HG02885 (cell line): ENCODE measurements at regions not wholly inside any gene's neighbourhood (a gene's known extent, or its start where the extent isn't known, plus 50 kb on each side); places are given as distances from the start of the nearest gene placed in this dataset.
A peak's percentile ranks its signal among the peaks of the same experiment; 100 is the strongest.

ENCODE experiments used
- ATAC-seq: cut with Tn5 transposase; IDR thresholded peaks from one replicate; pipeline ENCODE4 v1.9.1; 2021; ENCODE audit warnings: mild to moderate bottlenecking; ENCODE audit not compliant: unreplicated experiment, poor library complexity

DNA sequence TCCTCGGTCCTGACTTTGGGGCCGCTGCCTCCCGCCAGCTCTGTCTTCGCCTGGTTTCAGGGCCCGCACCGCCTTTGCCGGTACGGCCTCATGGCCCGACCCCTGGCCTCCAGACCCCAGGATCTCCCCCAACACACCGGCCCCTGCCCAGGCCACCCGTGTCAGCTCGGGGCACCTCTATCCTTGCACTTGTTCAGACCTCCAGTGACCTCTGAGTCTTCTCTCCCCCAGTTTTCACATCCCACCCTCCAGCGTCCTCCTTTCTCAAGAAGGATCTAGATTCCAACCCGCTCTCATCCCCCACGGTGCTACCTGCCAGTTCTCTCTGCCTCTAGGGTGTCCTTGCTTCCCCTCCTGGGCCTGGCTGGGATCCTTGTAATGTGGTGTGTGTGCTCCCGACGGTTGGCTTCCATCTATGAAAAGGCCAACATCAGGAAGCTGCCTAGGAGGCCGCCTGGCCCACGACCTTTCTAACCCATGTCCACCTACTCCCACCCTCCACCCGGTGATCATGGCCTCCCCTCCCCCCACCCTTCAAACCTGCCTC, 61.1 kb downstream of the SPATA31C2 start:
- ATAC-seq: no peak

- peak; percentile 50 for ATAC-seq
Measured at GRCh38 chr9:88076286-88077070, 61.8 kb downstream of the SPATA31C2 start.

- ATAC-seq: no peak
Measured at GRCh38 chr9:88075966-88076285, 62.3 kb downstream of the SPATA31C2 start.

DNA sequence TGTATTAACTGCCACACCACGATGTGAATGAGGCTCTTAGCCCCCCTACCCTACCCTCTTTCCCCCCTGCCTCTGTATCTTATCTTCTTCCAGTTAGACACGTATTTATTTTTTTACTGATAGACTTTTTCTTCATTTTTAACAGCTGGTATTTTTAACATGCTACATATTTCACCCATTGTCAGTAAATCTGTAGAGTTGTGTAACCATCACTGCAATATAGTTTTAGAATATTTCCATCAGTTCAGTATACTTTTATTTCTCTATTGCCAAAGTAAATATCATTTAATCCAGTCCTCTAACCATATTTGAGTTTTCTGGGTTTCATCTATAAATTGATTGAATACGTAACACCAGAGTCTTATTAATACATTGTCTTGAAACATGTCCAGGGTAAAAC, 62.8 kb downstream of the SPATA31C2 start:
- ATAC-seq: no peak

GRCh38 chr9:88074931-88075330, 63.3 kb downstream of the SPATA31C2 start:
- no peak for ATAC-seq

GRCh38 chr9:88072831-88073375, 65.4 kb downstream of the SPATA31C2 start:
- ATAC-seq: no peak

DNA sequence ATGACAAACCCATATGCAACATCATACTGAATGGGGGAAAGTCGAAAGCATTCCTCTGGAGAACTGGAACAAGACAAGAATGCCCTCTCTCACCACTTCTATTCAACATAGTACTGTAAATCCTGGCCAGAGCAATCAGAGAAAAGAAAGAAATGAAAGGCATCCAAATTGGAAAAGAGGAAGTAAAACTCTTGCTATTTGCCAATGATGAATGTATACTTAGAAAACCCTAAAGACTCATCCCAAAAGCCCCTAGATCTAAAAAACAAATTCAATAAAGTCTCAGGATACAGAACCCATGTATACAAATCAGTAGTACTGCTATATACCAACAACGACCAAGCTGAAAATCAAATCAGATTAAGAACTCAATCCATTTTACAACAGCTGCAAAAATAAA, 66.9 kb downstream of the SPATA31C2 start:
- ATAC-seq: no peak

DNA sequence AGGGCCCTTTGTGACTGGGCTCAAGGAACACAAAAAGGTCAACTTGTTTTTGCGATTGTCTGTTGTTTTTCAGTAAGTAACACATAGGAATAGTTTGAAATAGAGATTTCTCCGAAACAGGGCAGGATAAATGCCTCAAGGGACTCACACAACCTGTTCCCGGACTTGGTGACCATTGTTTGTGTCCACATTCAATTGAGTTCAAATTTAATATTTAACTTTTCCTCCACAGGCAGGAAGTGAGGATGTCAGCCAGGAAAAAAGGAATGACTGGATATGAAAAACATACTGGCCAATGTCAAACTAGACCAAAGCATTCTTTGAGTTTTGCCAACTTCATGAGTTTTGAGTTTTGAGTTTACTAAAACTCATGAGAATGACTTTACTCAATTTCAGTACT, 72.7 kb downstream of the SPATA31C2 start:
- ATAC-seq: no peak

GRCh38 chr9:88064554-88064953, 73.7 kb downstream of the SPATA31C2 start:
- ATAC-seq: no peak

DNA sequence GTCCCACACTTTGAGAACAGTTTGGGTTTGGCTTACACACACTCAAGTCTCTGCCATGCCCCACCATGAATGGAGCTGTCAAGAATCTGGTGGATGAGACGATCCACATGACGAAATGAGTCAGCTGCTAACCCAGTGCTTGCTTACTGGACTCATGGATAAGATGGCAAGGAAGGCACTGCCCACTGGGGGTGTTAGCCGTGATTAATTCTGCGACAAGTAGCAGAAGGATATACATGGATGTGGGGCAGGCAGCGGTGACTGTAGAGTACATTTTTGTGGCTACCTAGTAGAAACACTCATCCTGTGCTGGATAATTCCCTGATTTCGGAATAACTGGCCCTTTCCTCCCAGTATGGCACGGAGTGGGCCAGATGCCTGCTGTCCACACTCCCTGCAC, 77.5 kb downstream of the SPATA31C2 start:
- ATAC-seq: no peak

- ATAC-seq: no peak
Measured at GRCh38 chr9:88059469-88059868, 78.8 kb downstream of the SPATA31C2 start.

DNA sequence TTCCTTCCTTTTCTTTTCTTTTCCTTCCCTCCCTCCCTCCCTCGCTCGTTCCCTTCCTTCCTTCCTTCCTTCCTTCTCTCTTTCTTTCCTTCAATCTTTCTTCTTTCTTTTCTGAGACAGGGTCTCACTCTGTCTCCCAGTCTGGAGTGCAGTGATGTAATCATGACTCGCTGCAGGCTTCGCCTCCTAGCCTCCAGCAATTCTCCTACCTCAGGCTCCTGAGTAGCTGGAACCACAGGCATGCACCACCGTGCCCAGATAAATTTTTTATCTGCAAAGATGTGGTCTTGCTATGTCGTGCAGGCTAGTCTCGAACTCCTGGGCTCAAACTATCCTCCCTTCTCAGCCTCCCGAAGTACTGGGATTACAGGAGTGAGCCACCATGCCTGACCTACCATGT, 81.4 kb downstream of the SPATA31C2 start:
- no peak for ATAC-seq

GRCh38 chr9:88053856-88054501, 79.6 kb upstream of the CDK20 start:
- ATAC-seq: no peak

- no peak for ATAC-seq
Measured at GRCh38 chr9:88052321-88052965, 78.1 kb upstream of the CDK20 start.

- ATAC-seq: no peak
Measured at GRCh38 chr9:88051138-88051537, 76.8 kb upstream of the CDK20 start.

DNA sequence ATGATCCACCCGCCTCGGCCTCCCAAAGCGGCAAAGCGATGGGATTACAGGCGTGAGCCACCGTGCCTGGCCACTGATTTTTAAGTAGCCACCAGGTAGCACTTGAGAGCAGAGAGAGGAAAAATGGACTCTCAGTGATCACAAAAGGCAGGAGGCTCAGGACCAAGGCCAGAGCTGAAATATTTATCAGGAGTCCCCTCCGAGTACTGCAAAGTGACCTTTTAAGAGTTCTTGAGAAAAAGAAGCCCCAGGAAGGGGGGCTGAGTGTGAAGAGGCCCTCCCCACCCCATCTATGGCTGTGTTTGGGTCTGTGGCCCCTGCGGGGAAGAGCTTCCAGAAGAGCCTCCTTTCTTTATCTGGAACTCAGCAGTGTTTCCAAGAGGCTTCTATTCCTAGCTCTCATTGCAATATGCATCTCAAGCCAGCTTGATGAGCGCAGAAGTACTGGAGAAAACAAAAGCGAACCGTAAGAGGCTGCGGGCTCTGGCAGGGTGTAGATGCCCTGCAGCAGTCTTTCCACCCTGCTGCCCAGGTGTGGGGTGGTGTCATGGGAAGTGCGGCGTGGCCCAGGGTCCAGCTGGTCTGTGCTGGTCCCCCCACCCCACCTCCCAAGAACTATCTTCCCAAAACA, 75.5 kb upstream of the CDK20 start:
- no peak for ATAC-seq

- no peak for ATAC-seq
Measured at GRCh38 chr9:88046542-88046941, 72.2 kb upstream of the CDK20 start.

DNA sequence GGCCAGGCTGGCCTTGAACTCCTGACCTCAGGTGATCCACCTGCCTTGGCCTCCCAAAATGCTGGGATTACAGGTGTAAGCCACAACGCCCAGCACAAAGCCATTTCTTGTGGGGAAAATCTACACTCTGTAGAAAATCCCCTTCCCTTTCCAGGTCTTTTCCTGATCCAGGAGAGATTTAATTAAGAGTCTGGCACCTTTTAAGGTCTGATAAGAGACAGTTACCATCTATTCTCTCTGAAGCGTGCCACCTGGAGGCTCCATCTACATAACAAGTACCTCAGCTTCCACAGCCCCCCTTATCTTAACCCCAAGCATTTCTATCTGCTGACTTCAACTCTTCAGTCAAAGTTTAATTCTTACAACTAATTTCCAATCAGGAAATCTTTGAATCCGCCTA, 71.4 kb upstream of the CDK20 start:
- ATAC-seq: no peak

- no peak for ATAC-seq
Measured at GRCh38 chr9:88044200-88044599, 69.9 kb upstream of the CDK20 start.

- no peak for ATAC-seq
Measured at GRCh38 chr9:88043647-88044046, 69.3 kb upstream of the CDK20 start.

DNA sequence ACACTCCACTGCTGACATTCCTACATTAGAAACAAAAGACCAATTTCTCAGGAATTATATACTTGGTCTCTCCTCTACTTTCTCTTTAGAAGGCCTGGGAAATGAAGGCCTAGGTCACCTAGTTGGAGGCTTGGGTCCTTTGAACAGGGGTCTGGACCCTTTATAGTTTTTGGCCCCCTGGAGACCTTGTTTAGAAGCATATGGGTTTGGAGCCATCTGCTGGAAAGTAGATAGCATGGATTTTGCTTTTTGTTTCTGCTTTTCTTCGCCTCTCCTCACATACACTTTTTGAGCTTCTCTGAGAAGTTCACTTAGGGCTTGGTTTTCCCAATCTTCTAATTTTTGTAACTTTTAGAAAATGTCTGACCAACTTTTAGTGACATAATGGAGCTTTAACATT, 67.1 kb upstream of the CDK20 start:
- ATAC-seq: no peak
